IPS-NIHi11 (cell line): ENCODE measurements at regions not wholly inside any gene's neighbourhood (a gene's known extent, or its start where the extent isn't known, plus 50 kb on each side); places are given as distances from the start of the nearest gene placed in this dataset.

ENCODE experiments used
- DNase-seq: peaks from one replicate; pipeline ENCODE4 v3.0.0; 2012; ENCODE audit warnings: mixed read lengths, low spot score

- no peak for DNase-seq
These were observed 293.5 kb downstream of the UTRN start for GRCh38 chr6:144578385-144579350.

GRCh38 chr6:144580039-144580438 is 294.9 kb downstream of the UTRN start:
- DNase-seq = no peak

- DNase-seq = no peak
These were observed 295.6 kb downstream of the UTRN start for GRCh38 chr6:144580771-144581170.

GRCh38 chr6:144581812-144582537 is 296.8 kb downstream of the UTRN start:
- peak; percentile 37 for DNase-seq

GRCh38 chr6:144582939-144583613 is 297.9 kb downstream of the UTRN start:
- no peak for DNase-seq

- DNase-seq = no peak
These were observed 298.4 kb downstream of the UTRN start for GRCh38 chr6:144583614-144583954.

- peak; percentile 21 for DNase-seq
These were observed 300.2 kb downstream of the UTRN start for GRCh38 chr6:144585217-144585814.

GRCh38 chr6:144586986-144587385 is 301.9 kb downstream of the UTRN start:
- no peak for DNase-seq

GRCh38 chr6:144588697-144589325 is 303.7 kb downstream of the UTRN start:
- no peak for DNase-seq

GRCh38 chr6:144590532-144590931 is 305.4 kb downstream of the UTRN start:
- no peak for DNase-seq

- DNase-seq = no peak
These were observed 308.3 kb downstream of the UTRN start for GRCh38 chr6:144593392-144593791.

GRCh38 chr6:144594585-144594984 is 309.4 kb downstream of the UTRN start:
- no peak for DNase-seq

GRCh38 chr6:144595266-144595665 is 310.1 kb downstream of the UTRN start:
- no peak for DNase-seq

GRCh38 chr6:144597511-144597910 is 312.4 kb downstream of the UTRN start:
- DNase-seq = no peak

GRCh38 chr6:144599615-144600014 is 314.5 kb downstream of the UTRN start:
- no peak for DNase-seq

GRCh38 chr6:144601221-144601620 is 316.1 kb downstream of the UTRN start:
- DNase-seq = no peak

GRCh38 chr6:144602523-144603180 is 317.5 kb downstream of the UTRN start:
- DNase-seq = no peak

GRCh38 chr6:144606083-144606482 is 320.9 kb downstream of the UTRN start:
- DNase-seq = no peak

GRCh38 chr6:144607998-144608735 is 323.0 kb downstream of the UTRN start:
- DNase-seq = no peak

- no peak for DNase-seq
These were observed 327.7 kb downstream of the UTRN start for GRCh38 chr6:144612811-144613210.

GRCh38 chr6:144613859-144614258 is 328.7 kb downstream of the UTRN start:
- DNase-seq = no peak
